HT1080 (cell line): ENCODE measurements at regions not wholly inside any gene's neighbourhood (a gene's known extent, or its start where the extent isn't known, plus 50 kb on each side); places are given as distances from the start of the nearest gene placed in this dataset.
"Not testable (repeated sequence)": the region's sequence is repeated elsewhere in the genome, so short reads cannot be mapped to it uniquely, and the experiment has no call there.

Experiments
- DNase-seq: peaks from one replicate; pipeline ENCODE4 v3.0.0-alpha.2; 2015; ENCODE audit warnings: low read depth

DNA sequence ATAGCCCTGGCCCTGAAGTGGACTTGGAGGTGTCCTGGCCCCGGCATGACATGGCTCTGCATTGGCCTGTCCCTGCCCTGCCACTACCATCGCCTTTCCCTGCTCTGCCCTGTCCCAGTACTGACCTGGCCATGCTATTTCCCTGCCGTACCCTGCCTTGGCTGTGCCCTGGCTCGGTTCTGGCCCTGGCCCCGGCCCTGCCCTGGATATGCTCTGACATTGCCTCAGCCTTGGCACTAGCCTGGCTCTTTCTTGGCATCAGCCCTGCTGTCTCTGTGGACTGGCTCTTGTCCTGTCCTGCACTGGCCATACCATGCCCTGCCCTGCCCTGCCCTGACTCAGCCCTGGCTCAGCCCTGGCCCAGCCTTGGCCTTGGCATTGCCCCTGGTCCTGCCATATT lies 252.2 kb downstream of the TP53TG3F start:
- not testable (repeated sequence) for DNase-seq

DNA sequence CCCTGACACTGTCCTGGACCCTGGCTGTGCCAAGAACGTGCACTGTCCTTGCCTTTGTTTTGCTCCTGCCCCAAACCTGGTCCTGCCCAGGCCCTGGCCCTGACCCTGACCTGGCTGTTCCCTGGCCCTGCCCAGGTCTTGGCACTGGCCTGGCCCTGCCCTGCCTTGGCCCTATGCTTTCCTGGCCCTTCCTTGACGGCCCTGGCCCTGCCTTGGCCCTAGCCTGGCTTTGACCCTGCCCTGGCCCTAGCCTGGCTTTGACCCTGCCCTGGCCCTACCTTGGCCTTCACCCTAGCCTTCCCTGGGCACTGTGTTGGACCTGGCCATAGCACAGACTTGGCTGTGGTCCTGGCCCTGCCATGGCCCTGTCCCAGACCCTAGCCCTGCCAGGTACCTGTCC lies 252.9 kb downstream of the TP53TG3F start:
- not testable (repeated sequence) for DNase-seq

DNA sequence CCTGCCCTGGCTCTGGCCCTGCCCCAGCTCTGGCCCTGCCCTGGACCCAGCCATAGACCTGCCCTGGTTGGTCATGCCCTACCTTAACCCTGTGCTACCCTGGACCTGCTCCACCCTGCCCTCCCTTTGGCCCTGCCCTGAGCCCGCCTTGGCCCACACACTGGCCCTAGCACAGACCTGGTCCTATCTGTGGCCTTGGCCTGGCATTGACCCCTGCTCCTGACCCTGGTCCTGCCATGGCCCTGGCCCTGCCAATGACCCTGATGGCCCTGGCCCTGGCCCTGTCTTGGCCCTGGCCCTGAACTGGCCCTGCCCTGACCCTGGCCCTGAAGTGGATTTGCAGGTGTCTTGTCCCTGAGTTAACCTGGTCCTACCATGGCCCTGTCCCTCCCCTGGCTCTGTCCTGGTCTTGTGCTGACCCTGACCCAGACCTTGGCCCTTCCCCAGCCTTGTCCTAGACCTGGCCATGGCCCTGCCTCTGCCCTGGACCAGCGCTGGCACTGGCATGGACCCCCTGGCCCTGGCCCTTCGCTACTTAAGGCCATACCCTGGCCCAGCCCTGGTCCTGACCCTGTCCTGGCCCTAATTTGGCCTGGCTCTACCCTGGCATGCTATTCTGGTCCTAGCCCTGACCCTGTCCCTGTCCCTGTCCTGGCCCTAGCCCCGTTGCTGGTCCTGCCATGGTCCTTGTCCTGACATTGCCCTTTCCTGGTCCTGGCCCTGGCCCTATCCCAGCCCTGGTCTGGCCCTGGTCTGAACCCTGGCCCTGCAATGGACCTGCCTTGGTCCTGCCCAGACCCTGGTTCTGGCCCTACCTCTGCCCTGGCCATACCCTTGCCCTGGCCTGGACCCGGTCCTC lies 253.7 kb downstream of the TP53TG3F start:
- DNase-seq, result not testable (repeated sequence)

DNA sequence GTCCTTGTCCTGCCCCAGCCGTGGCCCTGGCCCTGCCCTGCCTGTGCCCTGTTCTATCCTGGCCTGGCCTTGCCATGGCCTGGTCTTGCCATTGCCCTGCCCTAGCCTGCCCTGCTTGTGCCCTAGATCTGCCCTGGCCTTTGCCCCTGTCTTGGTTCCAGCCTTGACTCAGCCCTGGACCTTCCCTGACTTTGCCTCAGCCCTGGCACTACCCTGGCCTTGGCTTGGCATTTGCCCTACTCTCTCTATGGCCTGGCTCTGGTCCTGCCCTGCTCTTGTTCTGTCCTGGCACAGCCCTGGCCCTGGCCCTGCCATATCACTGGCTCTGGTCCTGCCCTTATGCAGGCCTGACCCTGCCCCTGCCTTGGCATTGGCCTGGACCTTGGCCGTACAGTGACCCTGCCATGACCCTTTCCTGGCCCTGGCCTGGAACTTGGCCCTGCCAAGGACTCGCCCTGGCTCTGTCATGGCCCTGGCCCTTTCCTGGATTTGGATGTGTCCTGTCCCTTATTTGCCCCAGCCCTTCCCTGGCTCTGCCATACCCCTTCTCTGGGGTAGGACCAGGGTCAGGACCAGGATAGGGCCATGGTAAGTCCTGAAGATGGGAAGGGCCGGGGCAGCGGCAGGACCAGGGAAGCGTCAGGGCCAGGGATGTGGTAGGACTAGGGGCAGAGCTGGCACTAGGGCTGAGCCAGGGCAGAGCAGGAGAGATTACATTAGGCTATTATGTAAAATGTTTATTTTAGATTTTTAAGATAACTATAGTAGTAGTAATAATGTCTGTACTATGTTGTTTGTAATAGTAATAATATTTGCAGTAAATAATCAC lies 254.5 kb downstream of the TP53TG3F start:
- DNase-seq, result not testable (repeated sequence)

DNA sequence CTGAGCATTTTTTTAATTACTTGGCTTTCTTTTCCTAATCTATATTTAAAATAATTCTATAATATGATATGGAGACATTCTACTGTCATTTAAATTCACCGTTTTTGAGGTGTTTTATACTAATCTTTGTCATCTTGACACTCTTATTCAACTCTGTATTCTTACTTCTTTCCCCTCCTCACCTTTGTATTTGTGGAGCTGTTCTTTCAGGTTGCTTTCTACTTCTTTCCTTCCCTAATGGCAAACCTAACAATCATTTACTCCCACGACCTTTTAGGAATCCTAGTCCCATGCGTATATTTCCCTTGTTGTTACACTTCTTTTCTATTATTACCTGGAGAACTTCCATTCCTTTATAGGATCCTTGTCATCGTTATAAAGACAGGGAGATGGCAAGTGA lies 271.8 kb downstream of the TP53TG3F start:
- not testable (repeated sequence) for DNase-seq

DNA sequence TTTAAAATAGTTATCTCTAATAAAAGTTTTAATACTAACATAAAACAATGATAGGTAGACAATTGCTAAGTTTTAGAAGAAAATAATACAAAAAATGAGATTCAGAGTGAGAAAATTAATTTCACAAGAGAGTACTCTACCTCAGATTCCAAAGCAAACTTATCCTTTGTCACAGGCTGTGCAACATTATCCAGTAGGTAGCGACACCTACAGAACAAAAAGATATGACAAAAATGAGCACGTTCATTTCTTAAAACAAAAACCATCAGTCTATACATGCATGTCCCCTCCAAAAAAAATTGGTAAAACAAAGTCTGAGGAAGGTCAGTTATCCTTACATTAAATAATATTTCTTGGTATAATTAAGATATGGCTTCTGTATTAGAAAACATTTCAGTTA lies 275.2 kb downstream of the TP53TG3F start:
- not testable (repeated sequence) for DNase-seq

DNA sequence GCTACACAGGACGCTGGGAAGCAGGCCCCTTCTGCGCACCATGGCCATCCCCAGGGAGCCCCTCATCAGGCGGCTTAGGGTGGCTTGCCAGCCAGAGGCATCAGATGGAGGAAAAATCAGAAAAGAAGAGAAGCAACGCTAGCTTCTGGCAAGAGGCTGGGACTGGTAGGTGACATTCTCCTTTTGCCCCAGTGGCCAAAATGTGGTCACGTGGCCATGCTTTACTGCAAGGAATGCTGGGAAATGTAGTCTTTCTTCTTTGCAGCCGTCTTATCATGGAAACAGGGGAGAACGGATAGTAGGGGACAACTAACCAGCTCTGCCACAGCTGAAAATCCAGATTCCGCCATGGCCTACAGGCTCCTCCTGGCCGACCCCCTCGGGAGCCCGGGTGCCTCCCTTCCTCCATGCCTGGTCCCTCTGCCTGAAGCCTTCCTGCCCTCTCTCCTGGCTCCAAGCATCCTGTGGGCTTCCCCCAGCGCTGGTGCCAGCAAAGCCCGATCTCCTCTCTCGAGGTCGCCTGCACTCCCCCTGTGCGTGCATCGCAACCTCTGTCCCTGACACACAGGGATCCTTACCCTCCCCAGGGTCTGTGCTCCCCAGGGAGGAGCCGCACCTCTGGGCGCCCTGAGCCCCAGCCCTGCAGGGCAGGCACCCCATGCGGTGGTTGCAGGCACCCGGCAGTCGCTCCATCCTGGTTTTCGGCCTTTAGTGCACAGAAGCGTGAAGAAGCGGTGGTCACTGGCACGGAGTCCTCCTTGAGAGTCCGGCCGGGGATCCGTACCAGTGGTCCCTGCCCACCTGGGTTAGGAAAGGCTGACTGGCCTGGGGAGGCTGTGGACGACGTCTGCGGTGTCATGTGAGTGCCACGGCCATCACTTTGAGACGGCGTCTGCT lies 307.7 kb downstream of the TP53TG3F start:
- peak; percentile 2 for DNase-seq

DNA sequence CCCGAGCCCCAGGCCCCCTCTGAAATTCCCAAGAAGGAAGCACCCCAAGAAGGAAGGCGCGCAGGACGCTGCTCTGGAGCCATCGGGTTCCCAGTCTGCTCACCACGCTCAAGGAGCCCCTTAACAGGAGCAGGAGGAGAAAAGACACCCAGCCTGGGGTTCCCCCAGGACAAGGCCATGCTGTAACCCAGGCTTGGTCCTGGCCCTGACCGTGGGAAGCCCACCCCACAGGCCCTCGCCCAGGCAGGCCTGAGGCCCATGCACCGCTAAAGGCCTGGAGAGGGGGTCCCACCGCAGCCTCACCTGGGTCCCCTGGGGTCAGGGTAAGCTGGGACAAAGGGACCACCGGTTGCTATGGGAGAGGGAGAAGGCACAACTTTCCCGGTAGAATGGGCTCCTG lies 309.3 kb downstream of the TP53TG3F start:
- DNase-seq, result not testable (repeated sequence)

DNA sequence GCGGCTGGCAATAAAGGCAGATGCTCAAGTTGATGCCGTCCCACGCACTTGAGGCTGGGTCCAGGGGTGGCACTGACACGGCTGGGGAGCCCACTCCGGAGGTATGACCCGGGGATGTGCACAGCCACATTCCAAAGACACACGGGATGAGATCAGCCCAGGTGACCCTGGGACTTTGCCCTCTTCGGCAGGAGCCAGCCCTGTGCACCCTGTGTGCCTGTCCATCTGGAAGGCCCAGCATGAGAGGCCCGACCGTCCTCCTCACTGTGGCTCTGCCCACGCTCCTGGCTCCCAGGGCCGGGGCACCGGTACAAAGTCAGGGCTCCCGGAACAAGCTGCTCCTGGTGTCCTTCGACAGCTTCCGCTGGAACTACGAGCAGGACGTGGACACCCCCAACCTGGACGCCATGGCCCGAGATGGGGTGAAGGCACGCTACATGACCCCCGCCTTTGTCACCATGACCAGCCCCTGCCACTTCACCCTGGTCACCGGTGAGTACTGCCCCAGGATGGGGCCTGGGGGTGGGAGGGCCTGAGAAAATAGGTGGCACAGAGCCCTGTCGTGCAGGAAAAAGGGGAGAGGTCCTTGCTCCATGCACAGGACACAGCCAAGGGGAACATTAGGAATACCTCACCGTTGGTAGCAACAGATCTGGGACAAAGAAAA lies 309.9 kb downstream of the TP53TG3F start:
- DNase-seq, result not testable (repeated sequence)

DNA sequence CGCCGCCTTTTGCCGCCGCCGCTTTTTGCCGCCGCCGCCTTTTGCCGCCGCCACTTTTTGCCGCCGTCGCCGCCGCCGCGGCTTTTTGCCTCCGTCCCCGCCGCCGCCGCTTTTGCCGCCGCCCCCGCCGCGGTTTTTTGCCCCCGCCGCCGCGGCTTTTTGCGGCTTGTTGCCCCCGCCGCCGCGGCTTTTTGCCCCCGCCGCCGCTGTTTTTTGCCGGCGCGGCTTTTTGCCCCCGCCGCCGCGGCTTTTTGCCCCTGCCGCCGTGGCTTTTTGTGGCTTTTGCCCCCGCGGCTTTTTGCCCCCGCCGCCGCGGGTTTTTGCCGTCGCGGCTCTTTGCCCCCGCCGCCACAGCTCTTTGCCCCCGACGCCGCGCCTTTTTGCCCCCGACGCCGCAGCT lies 311.1 kb downstream of the TP53TG3F start:
- not testable (repeated sequence) for DNase-seq

DNA sequence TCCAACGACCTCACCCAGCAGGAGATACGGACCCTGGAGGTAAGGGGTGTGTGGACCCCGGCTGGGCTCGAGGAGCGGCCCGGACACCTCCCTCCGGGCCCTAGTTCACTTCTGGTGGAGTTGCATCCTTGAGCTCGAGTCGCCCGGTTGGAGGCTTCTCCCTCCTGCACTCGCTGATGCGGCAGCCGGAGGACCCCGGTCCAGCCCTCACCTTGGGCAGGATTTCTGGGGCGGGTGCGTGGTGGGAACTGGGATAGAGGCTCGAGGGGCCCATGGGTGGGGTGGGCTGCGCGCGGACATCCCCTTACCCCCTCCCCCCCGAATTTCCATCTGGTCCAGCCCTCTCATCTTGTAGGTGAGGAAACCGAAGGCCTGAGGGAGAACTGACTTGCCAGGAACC lies 311.8 kb downstream of the TP53TG3F start:
- DNase-seq, result not testable (repeated sequence)

DNA sequence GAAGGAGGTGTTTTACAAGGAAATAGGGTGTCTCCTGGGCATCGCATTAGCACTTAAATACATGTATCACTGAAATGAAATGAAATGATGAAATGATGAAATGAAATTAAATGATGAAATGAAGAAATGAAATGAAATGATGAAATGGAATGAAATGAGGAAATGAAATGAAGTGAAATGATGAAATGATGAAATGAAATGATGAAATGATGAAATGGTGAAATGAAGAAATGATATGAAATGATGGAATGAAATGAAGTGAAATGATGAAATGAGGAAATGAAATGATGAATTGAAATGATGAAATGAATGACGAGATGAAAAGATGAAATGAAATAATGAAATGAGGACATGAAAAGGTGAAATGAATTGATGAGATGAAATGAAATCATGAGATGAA lies 314.6 kb downstream of the TP53TG3F start:
- DNase-seq, result not testable (repeated sequence)

DNA sequence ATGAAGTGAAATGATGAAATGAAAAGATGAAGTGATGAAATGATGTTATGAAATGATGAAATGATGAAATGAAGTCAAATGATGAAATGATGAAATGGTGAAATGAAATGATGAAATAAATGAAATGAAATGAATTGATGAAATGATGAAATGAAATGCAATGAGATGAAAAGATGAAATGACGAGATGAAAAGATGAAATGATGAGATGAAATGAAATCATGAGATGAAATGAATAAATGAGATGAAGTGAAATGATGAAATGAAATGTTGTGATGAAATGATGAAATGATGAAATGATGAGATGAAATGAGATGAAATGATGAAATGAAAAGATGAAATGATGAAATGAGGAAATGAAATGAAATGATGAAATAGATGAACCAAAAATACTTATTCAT lies 315.3 kb downstream of the TP53TG3F start:
- not testable (repeated sequence) for DNase-seq

DNA sequence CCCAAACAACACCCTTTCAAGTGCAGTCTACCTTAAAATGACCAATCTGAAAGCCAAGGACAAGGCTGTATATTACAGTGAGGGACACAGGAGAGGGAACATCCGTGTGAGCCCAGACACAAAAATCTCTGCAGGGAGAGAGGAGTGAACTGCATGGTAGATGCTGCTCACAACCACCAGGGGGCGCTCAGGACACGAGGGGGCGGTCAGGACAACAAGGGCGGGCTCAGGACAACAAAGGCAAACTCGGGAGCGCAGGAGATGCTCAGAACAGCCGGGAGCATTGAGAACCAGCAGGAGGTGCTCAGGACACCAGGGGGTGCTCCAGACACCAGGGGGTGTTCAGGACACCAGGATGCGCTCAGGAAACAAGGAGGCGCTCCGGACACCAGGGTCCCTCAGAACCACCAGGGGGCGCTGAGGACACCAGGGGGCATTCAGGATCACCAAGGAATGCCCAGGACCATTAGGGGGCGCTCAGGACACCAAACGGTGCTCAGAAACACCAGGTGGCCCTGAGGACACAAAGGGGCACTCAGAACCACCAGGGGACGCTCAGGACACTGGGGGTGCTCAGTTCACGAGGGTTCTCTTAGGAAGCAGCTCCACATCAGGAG lies 357.0 kb downstream of the TP53TG3F start:
- not testable (repeated sequence) for DNase-seq

DNA sequence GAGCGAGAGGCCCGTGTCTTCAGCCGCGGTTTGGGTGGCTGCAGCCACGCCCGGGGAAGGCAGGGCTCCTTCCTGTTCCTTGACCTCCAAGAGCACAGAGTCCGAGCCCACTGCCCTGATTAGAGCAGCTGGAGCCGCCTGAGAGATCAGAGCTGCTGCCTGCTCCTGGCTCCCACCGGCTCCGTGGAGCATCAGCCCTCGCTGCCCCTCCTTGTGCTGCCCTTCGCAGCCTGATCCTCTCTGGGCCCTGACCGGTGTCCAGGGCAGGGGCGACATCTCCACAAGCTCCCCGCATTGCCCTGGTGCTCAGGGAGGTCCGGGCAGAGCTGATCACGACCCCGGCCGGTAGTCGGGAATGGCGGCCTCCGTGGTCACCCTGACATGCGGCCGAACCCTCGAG lies 365.3 kb downstream of the TP53TG3F start:
- DNase-seq, result not testable (repeated sequence)

DNA sequence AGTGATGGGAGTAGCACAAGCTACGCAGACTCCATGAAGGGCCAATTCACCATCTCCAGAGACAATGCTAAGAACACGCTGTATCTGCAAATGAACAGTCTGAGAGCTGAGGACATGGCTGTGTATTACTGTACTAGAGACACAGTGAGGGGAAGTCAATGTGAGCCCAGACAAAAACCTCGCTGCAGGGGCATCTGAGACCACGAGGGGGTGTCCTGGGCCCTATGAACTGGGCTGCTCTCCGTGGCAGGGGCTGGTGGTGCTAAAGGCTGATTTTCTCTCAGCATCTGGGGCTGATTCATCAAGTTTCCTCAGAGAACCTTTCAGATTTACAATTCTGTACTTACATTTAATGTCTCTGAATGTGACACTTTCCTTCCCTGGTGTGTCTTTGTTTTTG lies 368.1 kb downstream of the TP53TG3F start:
- DNase-seq, result not testable (repeated sequence)

DNA sequence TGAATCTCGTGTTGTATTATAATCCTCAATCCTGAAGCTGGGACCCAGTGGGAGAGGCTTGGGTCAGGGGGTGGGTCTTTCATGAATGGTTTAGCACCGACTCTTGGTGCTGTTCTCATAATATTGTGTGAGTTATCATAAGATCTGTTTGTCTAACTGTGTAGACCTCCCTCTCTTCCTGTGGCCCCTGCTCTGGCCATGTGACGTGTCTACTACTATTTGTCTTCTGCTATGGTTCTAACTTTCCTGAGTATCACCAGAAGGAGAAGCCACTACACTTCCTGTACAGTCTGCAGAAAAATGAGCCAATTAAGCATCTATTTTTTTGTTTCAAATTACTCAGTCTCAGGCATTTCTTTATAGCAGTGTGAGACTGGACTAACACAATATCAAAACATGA lies 379.7 kb downstream of the TP53TG3F start:
- DNase-seq, result not testable (repeated sequence)

DNA sequence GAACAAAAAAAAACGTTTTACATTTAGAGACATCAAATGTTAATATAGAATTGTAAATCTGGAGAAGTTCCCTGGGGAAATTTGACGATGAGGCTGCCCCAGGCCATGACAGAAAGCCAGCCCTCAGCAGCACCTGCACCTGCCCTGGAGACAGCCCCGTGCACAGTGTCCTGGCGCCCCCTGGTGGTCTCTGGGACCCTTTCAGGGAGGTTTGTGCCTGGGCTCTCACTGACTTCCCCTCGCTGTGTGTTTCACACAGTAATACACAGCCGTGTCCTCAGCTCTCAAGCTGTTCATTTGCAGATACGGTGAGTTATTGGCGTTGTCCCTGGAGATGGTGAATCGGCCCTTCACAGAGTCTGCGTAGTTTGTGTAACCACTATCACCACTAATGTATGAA lies 385.1 kb downstream of the TP53TG3F start:
- not testable (repeated sequence) for DNase-seq
